ENCODE measurements at regions not wholly inside any gene's neighbourhood (a gene's known extent, or its start where the extent isn't known, plus 50 kb on each side); places are given as distances from the start of the nearest gene placed in this dataset.

DNA sequence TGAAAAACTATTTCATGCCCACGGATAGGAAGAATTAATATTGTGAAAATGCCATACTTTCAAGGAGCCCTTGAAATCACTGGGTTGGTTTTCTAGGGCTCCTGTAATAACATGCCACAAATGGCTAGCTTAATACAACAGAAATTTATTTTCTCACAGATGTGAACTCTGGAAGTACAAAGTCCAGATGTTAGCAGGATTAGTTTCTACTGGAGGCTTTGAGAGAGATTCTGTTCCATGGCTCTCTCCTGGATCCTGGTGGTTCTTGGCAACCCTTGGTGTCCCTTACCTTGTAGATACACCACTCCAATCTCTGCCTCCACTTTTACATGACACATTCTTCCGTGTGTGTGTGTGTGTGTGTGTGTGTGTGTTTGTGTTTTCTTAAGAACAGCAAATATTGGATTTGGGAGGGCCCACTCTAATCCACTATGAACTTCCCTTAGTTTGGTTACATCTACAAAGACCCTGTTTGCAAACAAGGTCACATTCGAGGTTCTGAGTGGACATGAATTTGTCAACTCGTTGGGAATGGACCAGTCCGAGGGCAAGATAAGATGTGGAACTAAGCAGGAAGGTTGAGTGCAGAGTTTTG lies 381.1 kb downstream of the IPO8 start:
- TF ChIP-seq, protein P1, sequence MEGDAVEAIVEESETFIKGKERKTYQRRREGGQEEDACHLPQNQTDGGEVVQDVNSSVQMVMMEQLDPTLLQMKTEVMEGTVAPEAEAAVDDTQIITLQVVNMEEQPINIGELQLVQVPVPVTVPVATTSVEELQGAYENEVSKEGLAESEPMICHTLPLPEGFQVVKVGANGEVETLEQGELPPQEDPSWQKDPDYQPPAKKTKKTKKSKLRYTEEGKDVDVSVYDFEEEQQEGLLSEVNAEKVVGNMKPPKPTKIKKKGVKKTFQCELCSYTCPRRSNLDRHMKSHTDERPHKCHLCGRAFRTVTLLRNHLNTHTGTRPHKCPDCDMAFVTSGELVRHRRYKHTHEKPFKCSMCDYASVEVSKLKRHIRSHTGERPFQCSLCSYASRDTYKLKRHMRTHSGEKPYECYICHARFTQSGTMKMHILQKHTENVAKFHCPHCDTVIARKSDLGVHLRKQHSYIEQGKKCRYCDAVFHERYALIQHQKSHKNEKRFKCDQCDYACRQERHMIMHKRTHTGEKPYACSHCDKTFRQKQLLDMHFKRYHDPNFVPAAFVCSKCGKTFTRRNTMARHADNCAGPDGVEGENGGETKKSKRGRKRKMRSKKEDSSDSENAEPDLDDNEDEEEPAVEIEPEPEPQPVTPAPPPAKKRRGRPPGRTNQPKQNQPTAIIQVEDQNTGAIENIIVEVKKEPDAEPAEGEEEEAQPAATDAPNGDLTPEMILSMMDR (IDR thresholded peaks at IDR 0.05), result no peak
- TF ChIP-seq EP300 (IDR thresholded peaks at IDR 0.05; ENCODE audit: low read depth) (no peak), POLR2A (IDR thresholded peaks at IDR 0.05) (no peak), POLR2AphosphoS5 (IDR thresholded peaks at IDR 0.05) (no peak)
